ENCODE measurements at regions not wholly inside any gene's neighbourhood (a gene's known extent, or its start where the extent isn't known, plus 50 kb on each side); places are given as distances from the start of the nearest gene placed in this dataset.

DNA sequence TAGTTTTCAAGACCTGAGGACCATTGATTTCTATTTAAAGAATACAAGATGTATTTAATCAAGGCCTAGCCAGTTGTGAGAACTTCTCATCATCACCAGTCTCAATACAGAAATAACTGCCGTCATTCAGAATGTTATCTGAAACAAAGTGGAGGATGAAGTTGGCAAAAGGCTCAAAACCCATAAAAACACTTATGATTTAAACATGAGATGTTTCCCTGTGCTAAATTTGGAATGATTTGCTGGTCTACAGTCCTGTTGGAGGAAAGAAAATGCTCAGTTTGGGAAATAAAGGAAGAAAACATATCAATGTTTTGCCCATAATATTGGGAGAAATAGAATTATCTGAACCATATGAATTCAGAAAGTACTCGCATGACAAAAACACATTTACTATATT, 192.2 kb downstream of the ADGRA3 start:
- BruUV-seq (replicated peaks), result no TSS peak
- no peak overlapping the region for H2AFZ ChIP-seq (ENCODE audit: low read length)
- TF ChIP-seq, protein P1, sequence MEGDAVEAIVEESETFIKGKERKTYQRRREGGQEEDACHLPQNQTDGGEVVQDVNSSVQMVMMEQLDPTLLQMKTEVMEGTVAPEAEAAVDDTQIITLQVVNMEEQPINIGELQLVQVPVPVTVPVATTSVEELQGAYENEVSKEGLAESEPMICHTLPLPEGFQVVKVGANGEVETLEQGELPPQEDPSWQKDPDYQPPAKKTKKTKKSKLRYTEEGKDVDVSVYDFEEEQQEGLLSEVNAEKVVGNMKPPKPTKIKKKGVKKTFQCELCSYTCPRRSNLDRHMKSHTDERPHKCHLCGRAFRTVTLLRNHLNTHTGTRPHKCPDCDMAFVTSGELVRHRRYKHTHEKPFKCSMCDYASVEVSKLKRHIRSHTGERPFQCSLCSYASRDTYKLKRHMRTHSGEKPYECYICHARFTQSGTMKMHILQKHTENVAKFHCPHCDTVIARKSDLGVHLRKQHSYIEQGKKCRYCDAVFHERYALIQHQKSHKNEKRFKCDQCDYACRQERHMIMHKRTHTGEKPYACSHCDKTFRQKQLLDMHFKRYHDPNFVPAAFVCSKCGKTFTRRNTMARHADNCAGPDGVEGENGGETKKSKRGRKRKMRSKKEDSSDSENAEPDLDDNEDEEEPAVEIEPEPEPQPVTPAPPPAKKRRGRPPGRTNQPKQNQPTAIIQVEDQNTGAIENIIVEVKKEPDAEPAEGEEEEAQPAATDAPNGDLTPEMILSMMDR (conservative IDR thresholded peaks at IDR 0.05; ENCODE audit: low read length), result no peak
- TF ChIP-seq EZH2phosphoT487 (IDR thresholded peaks at IDR 0.05; ENCODE audit: borderline replicate concordance, low read depth, low read length), result no peak
- DNase-seq (ENCODE audit: low spot score), result no peak
- H3K9me3 ChIP-seq (ENCODE audit: low read length), result no peaks in the 10 kb centered on the region
- no peak overlapping the region for H3K4me3 ChIP-seq (ENCODE audit: low read depth, low read length, poor library complexity, severe bottlenecking)
- no peaks in the 10 kb centered on the region for H3K4me1 ChIP-seq (ENCODE audit: insufficient read depth, low read length, poor library complexity, severe bottlenecking)
- no peaks in the 10 kb centered on the region for H4K20me1 ChIP-seq (ENCODE audit: insufficient read depth, low read length)
- H3K9me2 ChIP-seq (ENCODE audit: insufficient read depth, low read length), result no peaks in the 10 kb centered on the region
- CTCF ChIA-PET (ENCODE audit: unreplicated experiment), result no interaction called here
- no peaks in the 10 kb centered on the region for H3K36me3 ChIP-seq (ENCODE audit: insufficient read depth, low read length)
- no peaks in the 10 kb centered on the region for H3K79me2 ChIP-seq (ENCODE audit: insufficient read depth, low read depth, low read length)
- no peak overlapping the region for H3K4me2 ChIP-seq (ENCODE audit: low read length)
- H3K27ac ChIP-seq (ENCODE audit: low read depth, low read length, poor library complexity, severe bottlenecking), result no peak overlapping the region
- intact Hi-C loops (cut with micrococcal nuclease; ENCODE audit: unreplicated experiment), result no loop called here
- POLR2A ChIA-PET, result no interaction called here

DNA sequence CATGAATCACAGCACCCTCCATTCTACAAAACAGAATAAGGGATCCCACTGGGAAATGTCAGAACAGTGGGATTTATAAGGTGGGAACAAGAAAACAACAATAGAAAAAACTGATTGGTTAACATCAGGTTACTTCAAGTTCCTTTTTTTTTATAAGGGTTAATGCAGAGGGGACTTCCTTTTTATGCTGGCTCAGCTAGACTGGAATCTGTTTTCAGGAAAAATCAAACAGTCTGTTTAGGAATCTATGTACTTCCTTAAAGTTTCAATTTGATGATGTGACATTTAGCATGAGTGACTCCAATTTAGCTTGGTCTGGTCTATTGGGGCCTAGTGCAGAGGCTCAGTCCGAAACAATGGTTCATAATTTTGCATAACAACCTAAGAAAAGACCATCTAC, 192.9 kb downstream of the ADGRA3 start:
- no peaks in the 10 kb centered on the region for H3K36me3 ChIP-seq (ENCODE audit: insufficient read depth, low read length)
- no peaks in the 10 kb centered on the region for H3K79me2 ChIP-seq (ENCODE audit: insufficient read depth, low read depth, low read length)
- H3K4me3 ChIP-seq (ENCODE audit: low read depth, low read length, poor library complexity, severe bottlenecking), result no peak overlapping the region
- no peaks in the 10 kb centered on the region for H3K4me1 ChIP-seq (ENCODE audit: insufficient read depth, low read length, poor library complexity, severe bottlenecking)
- no peak for DNase-seq (ENCODE audit: low spot score)
- POLR2A ChIA-PET, result no interaction called here
- CTCF ChIA-PET (ENCODE audit: unreplicated experiment), result no interaction called here
- no peaks in the 10 kb centered on the region for H3K9me2 ChIP-seq (ENCODE audit: insufficient read depth, low read length)
- no peaks in the 10 kb centered on the region for H3K9me3 ChIP-seq (ENCODE audit: low read length)
- H2AFZ ChIP-seq (ENCODE audit: low read length), result no peak overlapping the region
- BruUV-seq (replicated peaks), result no TSS peak
- intact Hi-C loops (cut with micrococcal nuclease; ENCODE audit: unreplicated experiment), result no loop called here
- TF ChIP-seq, protein P1 (conservative IDR thresholded peaks at IDR 0.05; ENCODE audit: low read length), result no peak
- no peak for TF ChIP-seq EZH2phosphoT487 (IDR thresholded peaks at IDR 0.05; ENCODE audit: borderline replicate concordance, low read depth, low read length)
- H4K20me1 ChIP-seq (ENCODE audit: insufficient read depth, low read length), result no peaks in the 10 kb centered on the region
- H3K4me2 ChIP-seq (ENCODE audit: low read length), result no peak overlapping the region
- no peak overlapping the region for H3K27ac ChIP-seq (ENCODE audit: low read depth, low read length, poor library complexity, severe bottlenecking)

DNA sequence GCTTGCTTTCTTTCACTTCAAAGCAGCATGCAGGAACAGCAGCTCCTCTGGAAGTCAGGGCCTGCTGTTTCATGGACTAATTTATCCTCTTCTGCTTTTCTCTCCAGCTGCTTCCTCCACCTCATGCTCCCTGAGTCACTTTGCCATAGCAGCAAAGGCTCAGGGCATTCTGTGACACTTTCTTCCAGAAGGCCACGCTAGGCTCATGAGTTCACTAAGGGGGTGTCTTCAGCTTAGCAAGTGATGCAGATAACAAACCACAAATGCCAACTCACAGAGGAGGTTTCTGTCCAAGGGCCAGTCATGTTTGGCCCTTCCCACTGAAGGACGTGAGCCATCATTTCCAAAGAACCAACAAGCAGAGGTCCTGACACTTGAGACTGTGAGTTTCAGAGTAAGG, 200.2 kb downstream of the ADGRA3 start:
- ChIA-PET POLR2A (interaction anchor here (0.9 kb wide), 1 partner anchor 62 kb away, joined by 4 read pairs; no protein-coding TSS in a partner anchor), CTCF (ENCODE audit: unreplicated experiment) (no interaction called here)
- Histone ChIP-seq H3K27ac (ENCODE audit: low read depth, low read length, poor library complexity, severe bottlenecking) (no peak overlapping the region), H3K9me3 (ENCODE audit: low read length) (no peaks in the 10 kb centered on the region), H3K9me2 (ENCODE audit: insufficient read depth, low read length) (no peaks in the 10 kb centered on the region), H3K4me3 (ENCODE audit: low read depth, low read length, poor library complexity, severe bottlenecking) (no peak overlapping the region), H2AFZ (ENCODE audit: low read length) (no peak overlapping the region), H4K20me1 (ENCODE audit: insufficient read depth, low read length) (no peaks in the 10 kb centered on the region), H3K4me1 (ENCODE audit: insufficient read depth, low read length, poor library complexity, severe bottlenecking) (no peaks in the 10 kb centered on the region), H3K36me3 (ENCODE audit: insufficient read depth, low read length) (no peaks in the 10 kb centered on the region), H3K79me2 (ENCODE audit: insufficient read depth, low read depth, low read length) (no peaks in the 10 kb centered on the region), H3K4me2 (ENCODE audit: low read length) (no peak overlapping the region)
- TF ChIP-seq, protein P1 (conservative IDR thresholded peaks at IDR 0.05; ENCODE audit: low read length), result no peak
- TF ChIP-seq EZH2phosphoT487 (IDR thresholded peaks at IDR 0.05; ENCODE audit: borderline replicate concordance, low read depth, low read length), result no peak
- intact Hi-C loops (cut with micrococcal nuclease; ENCODE audit: unreplicated experiment), result no loop called here
- no peak for DNase-seq (ENCODE audit: low spot score)
- BruUV-seq (replicated peaks), result no TSS peak
